K562 (cell line): ENCODE measurements at regions not wholly inside any gene's neighbourhood (a gene's known extent, or its start where the extent isn't known, plus 50 kb on each side); places are given as distances from the start of the nearest gene placed in this dataset.

Experiments
- CBX5 ChIP-seq: IDR thresholded peaks from 2 replicates; pipeline ENCODE4 v1.6.1; 2014; ENCODE audit warnings: low read depth, borderline replicate concordance
- CEBPB ChIP-seq: fragments of 450-650 bp; IDR thresholded peaks from 2 replicates; pipeline ENCODE4 v1.6.1; 2016; ENCODE audit warnings: missing genetic modification characterization, missing compliant biosample characterization
- CREB3L1 ChIP-seq: fragments of 450-650 bp; IDR thresholded peaks from 2 replicates; pipeline ENCODE4 v1.6.1; 2014; ENCODE audit warnings: low read depth, mild to moderate bottlenecking, moderate library complexity, borderline replicate concordance
- IRF9 ChIP-seq: fragments of 450-650 bp; IDR thresholded peaks from 2 replicates; pipeline ENCODE4 v1.6.1; 2016; ENCODE audit warnings: missing biosample characterization, missing genetic modification characterization
- PRPF4 ChIP-seq: fragments of 200-400 bp; formaldehyde crosslinking; IDR thresholded peaks from one replicate; pipeline ENCODE4 v1.6.1; 2017; ENCODE audit warnings: low read length, low read depth, mild to moderate bottlenecking; ENCODE audit not compliant: insufficient read depth, poor library complexity, severe bottlenecking
- SRSF1 ChIP-seq: fragments of 200-400 bp; formaldehyde crosslinking; IDR thresholded peaks from 2 replicates; pipeline ENCODE4 v1.6.1; 2017; ENCODE audit warnings: mild to moderate bottlenecking, low read depth, low read length, moderate library complexity
- TAF9B ChIP-seq: fragments of 450-650 bp; IDR thresholded peaks from 2 replicates; pipeline ENCODE4 v1.6.1; 2018; ENCODE audit warnings: mild to moderate bottlenecking; ENCODE audit not compliant: partially characterized antibody
- TCF3 ChIP-seq: sonication (generic); formaldehyde crosslinking; IDR thresholded peaks from 2 replicates; pipeline ENCODE4 v1.4.0; 2020; ENCODE audit warnings: mild to moderate bottlenecking, missing genetic modification reagents
- ZFX ChIP-seq: sonication (generic); formaldehyde crosslinking; IDR thresholded peaks from 2 replicates; pipeline ENCODE4 v1.8.0; 2022; ENCODE audit warnings: mild to moderate bottlenecking, missing genetic modification reagents, moderate library complexity
- ZNF324 ChIP-seq: fragments of 250-450 bp; sonication (Bioruptor Pico); IDR thresholded peaks from 2 replicates; pipeline ENCODE4 v1.4.0; 2020; ENCODE audit warnings: mild to moderate bottlenecking
- ZNF384 ChIP-seq: IDR thresholded peaks from 2 replicates; pipeline ENCODE4 v1.6.1; 2012; ENCODE audit warnings: low read depth, low read length, improper control_type of control experiment
- ZNF695 ChIP-seq: fragments of 450-650 bp; formaldehyde crosslinking; IDR thresholded peaks from 2 replicates; pipeline ENCODE4 v1.4.0; 2020; ENCODE audit warnings: mild to moderate bottlenecking, moderate library complexity
- ZNF766 ChIP-seq: fragments of 200-800 bp; sonication (Bioruptor generic); conservative IDR thresholded peaks from 2 replicates; pipeline ENCODE4 v1.6.1; 2016; ENCODE audit warnings: missing genetic modification characterization, missing compliant biosample characterization
- TF ChIP-seq, protein P1 (sequence below): conservative IDR thresholded peaks from 2 replicates; pipeline ENCODE4 v1.6.1; 2011; ENCODE audit warnings: low read depth, mild to moderate bottlenecking, low read length; ENCODE audit not compliant: control insufficient read depth
- TF ChIP-seq, protein P2 (sequence below), 2 experiments: fragments of 450-650 bp in 1 of 2; sonication (generic) in 1 of 2; formaldehyde crosslinking in 1 of 2; IDR thresholded peaks in 1 of 2; conservative IDR thresholded peaks in 1 of 2; 2 replicates each; pipeline versions ENCODE4 v1.6.1 to v1.8.1; 2016 to 2023; ENCODE audit warnings: mild to moderate bottlenecking in 2 of 2, moderate library complexity in 2 of 2, inconsistent platforms in 1 of 2, missing genetic modification reagents in 1 of 2

GRCh38 chr6:156260815-156261214, 516.4 kb upstream of the ARID1B start (continued):
- TF ChIP-seq, protein P1, sequence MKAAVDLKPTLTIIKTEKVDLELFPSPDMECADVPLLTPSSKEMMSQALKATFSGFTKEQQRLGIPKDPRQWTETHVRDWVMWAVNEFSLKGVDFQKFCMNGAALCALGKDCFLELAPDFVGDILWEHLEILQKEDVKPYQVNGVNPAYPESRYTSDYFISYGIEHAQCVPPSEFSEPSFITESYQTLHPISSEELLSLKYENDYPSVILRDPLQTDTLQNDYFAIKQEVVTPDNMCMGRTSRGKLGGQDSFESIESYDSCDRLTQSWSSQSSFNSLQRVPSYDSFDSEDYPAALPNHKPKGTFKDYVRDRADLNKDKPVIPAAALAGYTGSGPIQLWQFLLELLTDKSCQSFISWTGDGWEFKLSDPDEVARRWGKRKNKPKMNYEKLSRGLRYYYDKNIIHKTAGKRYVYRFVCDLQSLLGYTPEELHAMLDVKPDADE: no peak
- TF ChIP-seq ZNF695 (no peak), ZNF384 (no peak), TAF9B (no peak), TCF3 (CRISPR knock-in tag) (no peak), PRPF4 (no peak), SRSF1 (no peak), CBX5 (no peak), CEBPB (tag) (peak; percentile 93), ZNF766 (CRISPR knock-in tag) (no peak), CREB3L1 (no peak), IRF9 (tag) (peak; percentile 76; the same call in 1 of the 2 replicates), ZFX (CRISPR knock-in tag) (no peak), ZNF324 (no peak)
- TF ChIP-seq, protein P2, sequence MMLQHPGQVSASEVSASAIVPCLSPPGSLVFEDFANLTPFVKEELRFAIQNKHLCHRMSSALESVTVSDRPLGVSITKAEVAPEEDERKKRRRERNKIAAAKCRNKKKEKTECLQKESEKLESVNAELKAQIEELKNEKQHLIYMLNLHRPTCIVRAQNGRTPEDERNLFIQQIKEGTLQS (IDR thresholded peaks at IDR 0.05): no peak
- TF ChIP-seq, protein P2 (CRISPR knock-in tag; conservative IDR thresholded peaks at IDR 0.05): no peak
